Mucosa of descending colon (tissue), 3 donors: ENCODE measurements at regions not wholly inside any gene's neighbourhood (a gene's known extent, or its start where the extent isn't known, plus 50 kb on each side); places are given as distances from the start of the nearest gene placed in this dataset.

Experiments used
- ATAC-seq: fragments of 200-7000 bp; cut with Tn5 transposase; one replicate; pipeline ENCODE4 v1.9.1; 2020; ENCODE audit warnings: mild to moderate bottlenecking, moderate library complexity
- DNase-seq, 3 donors: peaks; one replicate each; pipeline ENCODE4 v3.0.0-alpha.2; 2020
- H3K36me3 ChIP-seq: fragments of 200-600 bp; one replicate; pipeline ENCODE4 v1.8.0; 2021; ENCODE audit warnings: low read depth, mild to moderate bottlenecking
- H3K4me1 ChIP-seq: fragments of 200-600 bp; one replicate; pipeline ENCODE4 v1.8.0; 2021; ENCODE audit warnings: low read depth, mild to moderate bottlenecking
- H3K4me3 ChIP-seq: fragments of 200-600 bp; one replicate; pipeline ENCODE4 v1.8.0; 2021; ENCODE audit warnings: mild to moderate bottlenecking
- H3K9me3 ChIP-seq: fragments of 200-600 bp; one replicate; pipeline ENCODE4 v1.8.0; 2021; ENCODE audit warnings: mild to moderate bottlenecking
- intact Hi-C, 2 donors: fragments of 100-400 bp; cut with DNase I in 1 of 2; cut with micrococcal nuclease in 1 of 2; formaldehyde crosslinking; loops; one replicate each; pipeline versions ENCODE4 v1.11.0 to v1.11.1; 2022; cut with DNase I, micrococcal nuclease
- TF ChIP-seq, protein P1 (sequence below): fragments of 200-600 bp; IDR thresholded peaks from one replicate; pipeline ENCODE4 v1.8.0; 2022; ENCODE audit warnings: antibody characterized with exemption, mild to moderate bottlenecking
- donor health status: DM: no; HTN: no; CAD: no; lungs with moderate emphysema.
- donor health status: DM: no; HTN: no; CAD: no.
- donor health status: DM: no; HTN: yes; CAD: no.

DNA sequence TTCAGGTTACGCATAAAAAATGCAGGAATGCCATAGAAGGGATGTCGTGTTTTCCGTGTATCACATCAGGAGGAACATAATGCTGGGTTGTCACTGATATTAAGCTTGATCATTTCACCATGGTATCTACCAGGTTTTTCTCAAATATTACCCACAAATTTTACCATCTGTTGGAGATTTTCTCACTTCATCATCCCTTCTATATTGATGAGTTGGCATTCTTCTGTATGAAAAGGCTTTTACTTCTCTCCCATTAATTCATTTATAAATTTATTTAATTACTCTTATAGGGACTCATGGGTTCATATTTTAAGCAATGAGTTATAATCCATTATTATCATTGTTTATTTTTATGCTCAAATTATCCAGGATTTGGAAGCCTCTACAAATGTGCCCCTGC, 608.2 kb downstream of the EPHA4 start:
- TF ChIP-seq, protein P1, sequence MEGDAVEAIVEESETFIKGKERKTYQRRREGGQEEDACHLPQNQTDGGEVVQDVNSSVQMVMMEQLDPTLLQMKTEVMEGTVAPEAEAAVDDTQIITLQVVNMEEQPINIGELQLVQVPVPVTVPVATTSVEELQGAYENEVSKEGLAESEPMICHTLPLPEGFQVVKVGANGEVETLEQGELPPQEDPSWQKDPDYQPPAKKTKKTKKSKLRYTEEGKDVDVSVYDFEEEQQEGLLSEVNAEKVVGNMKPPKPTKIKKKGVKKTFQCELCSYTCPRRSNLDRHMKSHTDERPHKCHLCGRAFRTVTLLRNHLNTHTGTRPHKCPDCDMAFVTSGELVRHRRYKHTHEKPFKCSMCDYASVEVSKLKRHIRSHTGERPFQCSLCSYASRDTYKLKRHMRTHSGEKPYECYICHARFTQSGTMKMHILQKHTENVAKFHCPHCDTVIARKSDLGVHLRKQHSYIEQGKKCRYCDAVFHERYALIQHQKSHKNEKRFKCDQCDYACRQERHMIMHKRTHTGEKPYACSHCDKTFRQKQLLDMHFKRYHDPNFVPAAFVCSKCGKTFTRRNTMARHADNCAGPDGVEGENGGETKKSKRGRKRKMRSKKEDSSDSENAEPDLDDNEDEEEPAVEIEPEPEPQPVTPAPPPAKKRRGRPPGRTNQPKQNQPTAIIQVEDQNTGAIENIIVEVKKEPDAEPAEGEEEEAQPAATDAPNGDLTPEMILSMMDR: no peak
- no peaks in the 10 kb centered on the region for H3K4me1 ChIP-seq
- no peaks in the 10 kb centered on the region for H3K9me3 ChIP-seq
- ATAC-seq (no peak), DNase-seq (no peak)
- intact Hi-C loops: no loop called here
- H3K4me3 ChIP-seq: no peak overlapping the region
- H3K36me3 ChIP-seq: no peaks in the 10 kb centered on the region

DNA sequence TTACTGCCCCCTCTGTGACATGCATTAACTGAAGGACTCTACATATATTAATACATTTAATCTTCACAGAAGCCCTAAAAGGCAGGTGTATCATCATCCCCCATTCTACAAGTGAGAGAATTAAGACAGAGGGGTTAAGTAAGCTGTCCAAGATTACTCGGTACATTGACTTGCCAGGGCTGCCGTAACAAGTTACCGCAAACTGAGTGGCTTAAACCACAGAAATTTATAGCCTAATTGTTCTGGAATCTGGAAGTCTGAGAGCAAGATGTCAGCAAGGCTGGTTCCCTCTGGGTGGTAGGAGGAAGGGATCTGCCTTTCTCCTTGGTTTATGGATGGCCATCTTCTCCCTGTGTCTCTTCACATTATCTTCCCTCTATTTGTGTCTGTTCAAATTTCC, 605.5 kb downstream of the EPHA4 start:
- no peak overlapping the region for H3K4me3 ChIP-seq
- ATAC-seq (no peak), DNase-seq (no peak)
- no peaks in the 10 kb centered on the region for H3K9me3 ChIP-seq
- intact Hi-C loops: no loop called here
- no peaks in the 10 kb centered on the region for H3K4me1 ChIP-seq
- TF ChIP-seq, protein P1: no peak
- no peaks in the 10 kb centered on the region for H3K36me3 ChIP-seq

DNA sequence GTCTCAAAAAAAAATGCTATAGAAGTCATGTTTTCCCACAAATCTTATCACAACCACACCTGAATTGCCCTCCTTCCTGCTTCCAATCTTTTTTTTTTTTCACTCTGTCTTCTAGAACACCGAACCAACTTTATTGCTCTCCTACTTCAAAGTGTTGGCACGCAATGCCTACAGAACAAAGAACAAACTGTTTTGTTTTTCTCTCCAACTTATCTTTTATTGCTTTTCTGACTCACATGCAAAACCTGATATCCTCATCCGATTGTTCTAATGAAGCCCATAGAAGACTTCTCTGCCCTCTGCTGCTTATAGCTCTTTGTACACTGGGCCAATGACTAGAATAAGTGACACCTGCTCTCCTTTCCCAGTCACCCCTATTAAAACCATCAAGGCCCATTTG, 602.8 kb downstream of the EPHA4 start:
- H3K9me3 ChIP-seq: no peaks in the 10 kb centered on the region
- intact Hi-C loops: no loop called here
- no peak for DNase-seq
- no peaks in the 10 kb centered on the region for H3K4me1 ChIP-seq
- TF ChIP-seq, protein P1: no peak
- no peak overlapping the region for H3K4me3 ChIP-seq
- H3K36me3 ChIP-seq: no peaks in the 10 kb centered on the region
- peak; percentile 91 for ATAC-seq

DNA sequence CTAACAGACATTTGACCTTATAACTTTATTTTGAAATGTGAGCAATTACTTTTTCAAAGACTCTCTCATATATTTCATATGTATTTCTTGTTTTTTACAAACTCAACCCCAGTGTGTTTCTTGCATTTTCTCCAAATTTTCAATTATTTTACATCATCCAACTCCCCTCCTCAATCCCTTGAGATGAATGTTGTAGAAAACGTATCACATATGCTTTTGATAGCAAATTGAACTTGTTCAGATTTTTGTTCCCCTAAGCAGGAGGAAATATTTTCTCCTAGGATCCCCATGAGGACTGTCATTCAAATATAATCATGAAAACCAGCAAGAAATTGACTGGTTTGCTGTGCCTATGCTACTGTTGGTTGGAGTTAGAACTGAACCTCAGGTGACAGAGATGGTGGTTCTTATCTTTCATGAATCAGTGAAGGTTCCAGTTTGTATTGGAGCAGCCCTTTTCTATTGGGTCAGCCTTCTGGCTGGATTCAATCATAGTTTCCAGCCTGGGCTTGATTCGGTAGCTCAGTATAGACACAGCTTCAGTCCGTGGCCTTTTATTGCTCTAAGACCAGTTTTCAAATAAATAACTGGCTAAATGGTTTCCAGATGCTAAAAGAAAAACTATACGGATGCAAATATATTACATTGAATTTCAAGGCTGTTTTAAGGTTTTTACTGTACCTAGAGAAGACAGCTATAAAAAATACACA, 591.0 kb downstream of the EPHA4 start:
- intact Hi-C loops: no loop called here
- H3K4me3 ChIP-seq: no peak overlapping the region
- TF ChIP-seq, protein P1: no peak
- H3K9me3 ChIP-seq: peaks cover 3% of the 10 kb centered on the region
- DNase-seq (no peak), ATAC-seq (no peak)
- no peaks in the 10 kb centered on the region for H3K4me1 ChIP-seq
- H3K36me3 ChIP-seq: no peaks in the 10 kb centered on the region

DNA sequence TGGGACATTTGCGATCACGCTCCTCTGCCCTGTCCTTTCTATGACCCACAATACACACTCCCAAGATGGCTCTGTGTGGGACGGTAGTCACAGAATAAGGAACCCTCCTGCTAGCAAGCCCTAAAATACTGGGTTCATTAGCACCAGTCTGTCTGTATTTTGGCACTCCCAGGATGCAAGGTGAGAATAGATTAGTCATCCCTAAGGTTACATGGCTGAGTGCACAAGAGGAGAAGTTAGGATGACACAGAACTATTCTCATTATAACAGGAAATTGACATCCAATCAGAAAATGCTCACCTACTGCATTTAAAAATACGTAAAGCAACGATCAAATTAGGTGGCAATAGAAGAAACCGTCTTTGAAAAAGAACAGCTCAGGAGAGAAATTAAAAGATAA, 590.2 kb downstream of the EPHA4 start:
- ATAC-seq (no peak), DNase-seq (no peak)
- no peak overlapping the region for H3K4me3 ChIP-seq
- H3K36me3 ChIP-seq: no peaks in the 10 kb centered on the region
- H3K4me1 ChIP-seq: no peaks in the 10 kb centered on the region
- H3K9me3 ChIP-seq: peaks cover 3% of the 10 kb centered on the region
- intact Hi-C loops: no loop called here
- TF ChIP-seq, protein P1: no peak

GRCh38 chr2:220985561-220985960, 586.5 kb downstream of the EPHA4 start:
- TF ChIP-seq, protein P1: no peak
- intact Hi-C loops: no loop called here
- DNase-seq: no peak

More at GRCh38 chr2:220985561-220985960, 586.5 kb downstream of the EPHA4 start:
- Histone ChIP-seq H3K9me3 (no peaks in the 10 kb centered on the region), H3K36me3 (no peaks in the 10 kb centered on the region), H3K4me3 (no peak overlapping the region), H3K4me1 (no peaks in the 10 kb centered on the region)
- no peak for ATAC-seq
